ENCODE measurements at regions not wholly inside any gene's neighbourhood (a gene's known extent, or its start where the extent isn't known, plus 50 kb on each side); places are given as distances from the start of the nearest gene placed in this dataset.

- H2BK20ac ChIP-seq (ENCODE audit: low read depth, low read length, poor library complexity, severe bottlenecking) = no peak overlapping the region
- H3K23me2 ChIP-seq (ENCODE audit: insufficient read length, low read depth, low read length, poor library complexity, severe bottlenecking) = no peaks in the 10 kb centered on the region
- no peak overlapping the region for H4K8ac ChIP-seq (replicated peaks; ENCODE audit: insufficient read length, low read depth, low read length)
- Mint-ChIP-seq H3K27ac (no peak overlapping the region), H3K4me3 (no peak overlapping the region), H3K4me1 (no peaks in the 10 kb centered on the region), H3K27me3 (ENCODE audit: low read depth) (no peaks in the 10 kb centered on the region), H3K9me3 (no peaks in the 10 kb centered on the region), H3K36me3 (ENCODE audit: insufficient read depth in 1 of 3, low read depth in 3 of 3) (no peaks in the 10 kb centered on the region)
- H2BK12ac ChIP-seq (ENCODE audit: insufficient read length, low read depth, low read length) = no peak overlapping the region
- no peak overlapping the region for H3K9ac ChIP-seq (ENCODE audit: extremely low read depth, insufficient read length, low read length)
- no peak overlapping the region for H3K18ac ChIP-seq (ENCODE audit: insufficient read length, low read depth, low read length)
- H3K4me1 ChIP-seq (ENCODE audit: insufficient read depth, low read length) = no peaks in the 10 kb centered on the region
- H2AK5ac ChIP-seq (ENCODE audit: insufficient read length, low read length) = no peak overlapping the region
- DNase-seq = no peak
- no peak overlapping the region for H3K27ac ChIP-seq (ENCODE audit: insufficient read length, low read depth, low read length)
- H4K20me1 ChIP-seq (ENCODE audit: control insufficient read depth, insufficient read depth, insufficient read length) = no peaks in the 10 kb centered on the region
- H4K91ac ChIP-seq (ENCODE audit: insufficient read length, low read depth, low read length) = no peak overlapping the region
- no peak overlapping the region for H3K4me2 ChIP-seq (ENCODE audit: insufficient read depth, insufficient read length, low read length)
- WGBS (ENCODE audit: extremely low coverage, insufficient read length, low lambda C conversion rate) = no CpG with 5 or more reads among the region's 4 CpGs
- no peaks in the 10 kb centered on the region for H3K79me1 ChIP-seq (ENCODE audit: insufficient read depth, low read depth, low read length, poor library complexity, severe bottlenecking)
- TF ChIP-seq CTCF (conservative IDR thresholded peaks at IDR 0.05) = no peak
- no peak overlapping the region for H2AFZ ChIP-seq (ENCODE audit: low read length)
- no peak overlapping the region for H3K4ac ChIP-seq (ENCODE audit: low read depth, low read length)
- H3K79me2 ChIP-seq (ENCODE audit: insufficient read depth, low read length) = no peaks in the 10 kb centered on the region
- no peak overlapping the region for H2BK15ac ChIP-seq (ENCODE audit: low read depth, low read length)
- H2BK5ac ChIP-seq (ENCODE audit: insufficient read length, low read length) = no peak overlapping the region
- H3K23ac ChIP-seq (ENCODE audit: insufficient read length, low read depth, low read length) = no peak overlapping the region
- H4K5ac ChIP-seq (ENCODE audit: insufficient read length, low read depth, low read length) = no peak overlapping the region
- no peaks in the 10 kb centered on the region for H3K9me3 ChIP-seq (ENCODE audit: control insufficient read depth, low read depth, low read length)
- H2BK120ac ChIP-seq (ENCODE audit: low read depth, low read length, poor library complexity, severe bottlenecking) = no peak overlapping the region
- H3K56ac ChIP-seq (ENCODE audit: insufficient read length, low read depth, low read length) = no peak overlapping the region
- H3K14ac ChIP-seq (ENCODE audit: insufficient read depth, low read length) = no peak overlapping the region
- H3T11ph ChIP-seq (ENCODE audit: low read length) = no peak overlapping the region
- H3K27me3 ChIP-seq (ENCODE audit: insufficient read depth, low read length) = no peaks in the 10 kb centered on the region
Measured at GRCh38 chr2:187056416-187057334, 207.7 kb upstream of the ZSWIM2 start.
